Cerebellar cortex (tissue), 1 donor: ENCODE measurements at regions not wholly inside any gene's neighbourhood (a gene's known extent, or its start where the extent isn't known, plus 50 kb on each side); places are given as distances from the start of the nearest gene placed in this dataset.

Experiments used
- DNase-seq: peaks from one replicate; pipeline ENCODE4 v3.0.0-alpha.2; 2015; ENCODE audit warnings: low spot score

GRCh38 chr5:33328818-33329217 lies 111.9 kb upstream of the TARS1 start:
- DNase-seq = no peak

- no peak for DNase-seq
These were observed 110.9 kb upstream of the TARS1 start for GRCh38 chr5:33329891-33330290.

GRCh38 chr5:33330426-33330825 lies 110.3 kb upstream of the TARS1 start:
- DNase-seq = no peak

GRCh38 chr5:33330992-33331391 lies 109.8 kb upstream of the TARS1 start:
- no peak for DNase-seq

GRCh38 chr5:33332804-33333203 lies 108.0 kb upstream of the TARS1 start:
- no peak for DNase-seq

- DNase-seq = no peak
These were observed 105.9 kb upstream of the TARS1 start for GRCh38 chr5:33334829-33335228.

GRCh38 chr5:33336891-33337636 lies 103.7 kb upstream of the TARS1 start:
- DNase-seq = no peak

GRCh38 chr5:33337637-33337992 lies 103.2 kb upstream of the TARS1 start:
- DNase-seq = no peak

- DNase-seq = no peak
These were observed 102.2 kb upstream of the TARS1 start for GRCh38 chr5:33338336-33339110.

- no peak for DNase-seq
These were observed 101.4 kb upstream of the TARS1 start for GRCh38 chr5:33339413-33339812.

GRCh38 chr5:33340195-33340594 lies 100.6 kb upstream of the TARS1 start:
- DNase-seq = no peak

- DNase-seq = no peak
These were observed 99.4 kb upstream of the TARS1 start for GRCh38 chr5:33341351-33341750.

GRCh38 chr5:33343676-33344327 lies 97.0 kb upstream of the TARS1 start:
- DNase-seq = no peak

GRCh38 chr5:33346534-33346933 lies 94.2 kb upstream of the TARS1 start:
- DNase-seq = no peak

- DNase-seq = no peak
These were observed 79.0 kb upstream of the TARS1 start for GRCh38 chr5:33361781-33362180.

- no peak for DNase-seq
These were observed 77.8 kb upstream of the TARS1 start for GRCh38 chr5:33362915-33363314.

GRCh38 chr5:33363537-33363936 lies 77.2 kb upstream of the TARS1 start:
- DNase-seq = no peak

GRCh38 chr5:33364406-33364805 lies 76.4 kb upstream of the TARS1 start:
- no peak for DNase-seq

- DNase-seq = no peak
These were observed 73.3 kb upstream of the TARS1 start for GRCh38 chr5:33367416-33367815.

- DNase-seq = no peak
These were observed 71.0 kb upstream of the TARS1 start for GRCh38 chr5:33369485-33370465.

GRCh38 chr5:33370466-33370859 lies 70.3 kb upstream of the TARS1 start:
- DNase-seq = no peak

GRCh38 chr5:33371660-33372059 lies 69.1 kb upstream of the TARS1 start:
- DNase-seq = no peak
